ENCODE measurements at regions not wholly inside any gene's neighbourhood (a gene's known extent, or its start where the extent isn't known, plus 50 kb on each side); places are given as distances from the start of the nearest gene placed in this dataset.

DNA sequence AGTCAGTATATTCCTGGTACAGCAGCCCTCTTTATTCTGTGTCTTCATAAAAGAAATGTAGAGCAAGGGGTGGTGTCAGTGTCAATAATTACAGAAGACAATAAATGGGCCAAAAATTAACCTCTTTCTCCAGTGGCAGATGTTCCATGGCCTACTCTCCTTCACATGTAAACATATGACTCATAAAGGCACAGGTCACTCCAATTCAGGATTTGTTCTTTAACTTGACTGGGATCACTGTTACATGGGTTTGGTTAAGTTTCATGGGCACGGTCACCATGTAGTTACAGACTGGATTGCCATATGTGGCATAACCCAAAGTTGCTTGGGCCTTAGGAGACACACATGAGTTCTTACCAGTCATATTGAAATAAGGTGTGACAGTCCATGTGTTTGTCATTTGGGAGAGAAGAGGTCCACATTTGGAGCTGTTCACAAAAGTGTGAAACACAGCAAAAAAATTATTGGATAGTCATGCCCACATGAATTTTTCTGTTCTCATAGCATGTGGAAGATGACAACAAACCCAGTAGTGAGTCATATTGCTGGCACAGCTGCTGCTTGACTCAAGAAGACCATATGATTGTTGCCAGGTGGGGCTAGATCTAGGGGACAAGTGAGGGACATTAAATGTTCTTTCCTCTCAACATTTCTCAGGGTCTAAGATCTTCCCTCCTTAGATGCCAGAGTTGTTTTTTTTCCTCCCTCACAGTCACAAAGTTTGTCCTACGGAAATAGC is 68.1 kb upstream of the HTR2A start:
- no peaks in the 10 kb centered on the region for H3K27me3 ChIP-seq (ENCODE audit: control insufficient read depth in 1 of 2, insufficient read depth in 2 of 2, low read length in 2 of 2)
- H3K9ac ChIP-seq (ENCODE audit: low read length in 2 of 2) = no peak overlapping the region
- no peak overlapping the region for H3K27ac ChIP-seq (ENCODE audit: low read length)
- H3K4me1 ChIP-seq (ENCODE audit: control insufficient read depth, insufficient read depth, low read length) = peaks cover 3% of the 10 kb centered on the region
- no peaks in the 10 kb centered on the region for H3K36me3 ChIP-seq (ENCODE audit: control insufficient read depth in 2 of 2, insufficient read depth in 2 of 2, low read length in 2 of 2)
- H3K4me3 ChIP-seq (ENCODE audit: low read length in 2 of 2) = no peak overlapping the region
- no peaks in the 10 kb centered on the region for H3K9me3 ChIP-seq (ENCODE audit: control insufficient read depth in 2 of 2, low read length in 2 of 2)

DNA sequence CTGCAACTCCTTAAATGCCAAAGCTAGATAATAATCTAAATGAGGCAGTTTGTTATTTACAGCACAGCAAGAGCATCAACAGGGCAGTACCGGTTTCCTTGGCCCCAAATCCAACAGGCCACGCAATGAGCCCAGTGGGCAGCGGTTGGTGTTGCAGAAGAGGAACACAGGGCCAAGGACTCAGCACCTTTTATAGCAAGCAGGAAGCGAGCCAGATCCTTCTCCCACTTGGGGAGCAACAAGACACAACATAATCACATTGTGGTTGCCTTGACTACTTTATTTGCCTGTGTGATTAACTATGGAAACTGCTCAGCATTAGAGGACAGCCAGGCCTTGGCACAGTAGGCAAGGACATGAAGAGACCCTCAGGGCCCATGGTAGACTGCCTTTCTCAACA is 67.1 kb upstream of the HTR2A start:
- Histone ChIP-seq H3K4me3 (ENCODE audit: low read length in 2 of 2) (no peak overlapping the region), H3K36me3 (ENCODE audit: control insufficient read depth in 2 of 2, insufficient read depth in 2 of 2, low read length in 2 of 2) (no peaks in the 10 kb centered on the region), H3K9me3 (ENCODE audit: control insufficient read depth in 2 of 2, low read length in 2 of 2) (no peaks in the 10 kb centered on the region), H3K4me1 (ENCODE audit: control insufficient read depth, insufficient read depth, low read length) (peaks cover 3% of the 10 kb centered on the region), H3K9ac (ENCODE audit: low read length in 2 of 2) (no peak overlapping the region), H3K27me3 (ENCODE audit: control insufficient read depth in 1 of 2, insufficient read depth in 2 of 2, low read length in 2 of 2) (no peaks in the 10 kb centered on the region), H3K27ac (ENCODE audit: low read length) (no peak overlapping the region)

DNA sequence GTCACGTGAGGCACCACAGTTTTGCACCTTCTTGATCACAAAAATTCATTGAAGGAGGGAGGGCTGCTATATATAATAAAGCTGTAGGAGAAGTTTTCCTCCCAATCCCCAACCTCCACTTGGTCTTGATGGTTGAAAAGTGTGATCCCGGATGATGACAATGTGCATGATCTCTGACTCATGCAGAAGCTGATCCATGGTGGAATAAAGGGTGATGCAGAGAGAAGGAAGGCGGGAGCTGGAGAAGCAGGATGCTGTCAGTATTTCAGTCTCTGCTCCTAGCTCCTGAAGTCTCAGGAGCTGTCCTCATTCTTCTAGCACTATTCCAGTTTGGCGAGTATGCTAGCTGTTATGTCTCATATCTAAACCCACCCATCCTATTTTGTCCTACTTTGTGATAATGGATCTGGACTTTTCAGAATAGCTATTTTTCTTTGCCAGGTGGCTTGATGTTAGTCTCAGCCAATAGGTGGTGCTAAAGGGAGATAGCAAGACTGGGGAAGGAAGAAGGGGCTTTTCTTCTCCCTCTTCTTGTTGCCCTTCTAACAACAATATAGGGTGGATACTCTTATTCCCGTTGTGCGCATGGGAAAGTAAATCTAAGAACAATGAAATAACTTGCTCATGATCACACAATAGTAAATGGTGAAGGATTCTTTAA is 65.6 kb upstream of the HTR2A start:
- H3K9me3 ChIP-seq (ENCODE audit: control insufficient read depth in 2 of 2, low read length in 2 of 2) = no peaks in the 10 kb centered on the region
- H3K9ac ChIP-seq (ENCODE audit: low read length in 2 of 2) = no peak overlapping the region
- H3K27me3 ChIP-seq (ENCODE audit: control insufficient read depth in 1 of 2, insufficient read depth in 2 of 2, low read length in 2 of 2) = no peaks in the 10 kb centered on the region
- no peak overlapping the region for H3K27ac ChIP-seq (ENCODE audit: low read length)
- H3K4me3 ChIP-seq (ENCODE audit: low read length in 2 of 2) = no peak overlapping the region
- no peaks in the 10 kb centered on the region for H3K36me3 ChIP-seq (ENCODE audit: control insufficient read depth in 2 of 2, insufficient read depth in 2 of 2, low read length in 2 of 2)
- peaks cover 3% of the 10 kb centered on the region for H3K4me1 ChIP-seq (ENCODE audit: control insufficient read depth, insufficient read depth, low read length)

DNA sequence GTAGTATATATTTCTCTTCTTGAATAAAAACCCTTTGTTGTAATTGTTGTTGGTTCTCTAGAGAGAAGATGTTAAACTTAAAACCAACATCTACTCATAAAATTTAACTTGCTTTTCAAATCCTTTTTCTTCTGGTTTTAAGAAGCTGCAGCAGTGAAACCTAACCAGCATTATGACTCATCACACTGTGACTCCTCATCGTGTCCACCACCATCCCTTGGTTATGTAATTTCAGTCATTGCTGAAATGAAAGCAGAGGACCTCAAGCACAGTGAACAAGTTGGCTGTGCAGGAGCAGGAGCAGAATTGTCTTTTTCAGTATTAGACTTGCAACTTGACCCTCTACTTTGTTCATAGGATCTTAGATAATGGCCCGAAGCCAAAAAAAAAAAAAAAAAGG is 64.9 kb upstream of the HTR2A start:
- Histone ChIP-seq H3K9me3 (ENCODE audit: control insufficient read depth in 2 of 2, low read length in 2 of 2) (no peaks in the 10 kb centered on the region), H3K27ac (ENCODE audit: low read length) (no peak overlapping the region), H3K4me3 (ENCODE audit: low read length in 2 of 2) (no peak overlapping the region)

DNA sequence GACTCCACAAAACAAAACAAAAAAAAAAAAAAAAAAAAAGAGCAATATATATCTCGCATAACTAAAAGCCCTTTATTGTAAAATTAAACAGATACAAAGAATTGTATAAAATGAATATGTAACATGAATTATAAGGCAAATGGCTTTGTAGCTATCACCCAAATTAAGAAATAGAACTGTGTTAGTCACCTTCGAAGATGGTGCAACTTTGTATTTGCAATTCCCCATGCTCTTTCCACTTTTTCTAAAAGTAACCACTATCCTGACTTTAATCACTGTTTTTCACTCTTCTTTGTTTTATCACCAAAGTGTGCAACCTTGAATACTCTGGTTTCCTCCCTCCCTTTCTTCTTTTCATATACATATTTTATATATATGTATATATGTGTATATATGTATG is 57.1 kb upstream of the HTR2A start:
- Histone ChIP-seq H3K9me3 (ENCODE audit: control insufficient read depth in 2 of 2, low read length in 2 of 2) (no peaks in the 10 kb centered on the region), H3K4me3 (ENCODE audit: low read length in 2 of 2) (no peak overlapping the region), H3K27me3 (ENCODE audit: control insufficient read depth in 1 of 2, insufficient read depth in 2 of 2, low read length in 2 of 2) (no peaks in the 10 kb centered on the region), H3K27ac (ENCODE audit: low read length) (no peak overlapping the region), H3K9ac (ENCODE audit: low read length in 2 of 2) (no peak overlapping the region), H3K36me3 (ENCODE audit: control insufficient read depth in 2 of 2, insufficient read depth in 2 of 2, low read length in 2 of 2) (no peaks in the 10 kb centered on the region), H3K4me1 (ENCODE audit: control insufficient read depth, insufficient read depth, low read length) (no peaks in the 10 kb centered on the region)

More for the DNA sequence above, 64.9 kb upstream of the HTR2A start:
- peaks cover 3% of the 10 kb centered on the region for H3K4me1 ChIP-seq (ENCODE audit: control insufficient read depth, insufficient read depth, low read length)
- H3K36me3 ChIP-seq (ENCODE audit: control insufficient read depth in 2 of 2, insufficient read depth in 2 of 2, low read length in 2 of 2) = no peaks in the 10 kb centered on the region
- H3K27me3 ChIP-seq (ENCODE audit: control insufficient read depth in 1 of 2, insufficient read depth in 2 of 2, low read length in 2 of 2) = no peaks in the 10 kb centered on the region
- H3K9ac ChIP-seq (ENCODE audit: low read length in 2 of 2) = no peak overlapping the region

DNA sequence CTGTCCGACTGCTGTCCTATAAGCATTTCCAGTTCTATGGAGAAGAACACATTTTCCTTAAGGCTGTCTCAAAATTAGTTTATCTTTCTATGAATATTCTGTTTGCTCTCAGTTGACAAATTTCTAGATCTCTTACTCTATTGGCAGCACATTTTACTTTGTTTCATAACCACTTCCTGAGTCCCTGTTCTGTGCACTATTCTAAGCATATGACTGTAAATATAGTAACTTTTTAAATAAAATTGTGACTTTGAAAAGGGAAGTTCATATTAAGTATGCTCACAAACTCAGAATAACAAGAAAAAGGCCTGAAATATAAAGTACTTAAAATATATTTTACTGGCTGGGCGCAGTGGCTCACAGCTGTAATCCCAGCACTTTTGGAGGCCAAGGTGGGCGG is 56.5 kb upstream of the HTR2A start:
- H3K4me3 ChIP-seq (ENCODE audit: low read length in 2 of 2) = no peak overlapping the region
- H3K36me3 ChIP-seq (ENCODE audit: control insufficient read depth in 2 of 2, insufficient read depth in 2 of 2, low read length in 2 of 2) = no peaks in the 10 kb centered on the region
- no peak overlapping the region for H3K9ac ChIP-seq (ENCODE audit: low read length in 2 of 2)
- H3K4me1 ChIP-seq (ENCODE audit: control insufficient read depth, insufficient read depth, low read length) = no peaks in the 10 kb centered on the region
- no peak overlapping the region for H3K27ac ChIP-seq (ENCODE audit: low read length)
- no peaks in the 10 kb centered on the region for H3K9me3 ChIP-seq (ENCODE audit: control insufficient read depth in 2 of 2, low read length in 2 of 2)
- H3K27me3 ChIP-seq (ENCODE audit: control insufficient read depth in 1 of 2, insufficient read depth in 2 of 2, low read length in 2 of 2) = no peaks in the 10 kb centered on the region

DNA sequence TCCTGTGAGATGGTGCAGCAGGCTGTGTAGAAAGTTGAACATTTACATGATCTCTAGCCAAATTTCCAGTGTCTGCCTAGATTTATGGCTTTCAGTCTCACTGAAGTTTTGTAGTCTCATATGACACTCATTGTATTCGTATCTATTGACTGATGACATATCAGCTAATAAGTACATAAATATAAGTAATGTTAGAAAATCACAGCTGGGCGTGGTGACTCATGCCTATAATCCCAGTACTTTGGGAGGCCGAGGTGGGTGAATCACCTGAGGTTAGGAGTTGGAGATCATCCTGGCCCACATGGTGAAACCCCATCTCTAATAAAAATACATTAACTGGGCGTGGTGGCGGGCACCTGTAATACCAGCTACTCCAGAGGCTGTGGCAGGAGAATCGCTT is 54.7 kb upstream of the HTR2A start:
- Histone ChIP-seq H3K9me3 (ENCODE audit: control insufficient read depth in 2 of 2, low read length in 2 of 2) (no peaks in the 10 kb centered on the region), H3K4me1 (ENCODE audit: control insufficient read depth, insufficient read depth, low read length) (no peaks in the 10 kb centered on the region), H3K27me3 (ENCODE audit: control insufficient read depth in 1 of 2, insufficient read depth in 2 of 2, low read length in 2 of 2) (no peaks in the 10 kb centered on the region), H3K9ac (ENCODE audit: low read length in 2 of 2) (no peak overlapping the region), H3K27ac (ENCODE audit: low read length) (no peak overlapping the region), H3K4me3 (ENCODE audit: low read length in 2 of 2) (no peak overlapping the region), H3K36me3 (ENCODE audit: control insufficient read depth in 2 of 2, insufficient read depth in 2 of 2, low read length in 2 of 2) (no peaks in the 10 kb centered on the region)

DNA sequence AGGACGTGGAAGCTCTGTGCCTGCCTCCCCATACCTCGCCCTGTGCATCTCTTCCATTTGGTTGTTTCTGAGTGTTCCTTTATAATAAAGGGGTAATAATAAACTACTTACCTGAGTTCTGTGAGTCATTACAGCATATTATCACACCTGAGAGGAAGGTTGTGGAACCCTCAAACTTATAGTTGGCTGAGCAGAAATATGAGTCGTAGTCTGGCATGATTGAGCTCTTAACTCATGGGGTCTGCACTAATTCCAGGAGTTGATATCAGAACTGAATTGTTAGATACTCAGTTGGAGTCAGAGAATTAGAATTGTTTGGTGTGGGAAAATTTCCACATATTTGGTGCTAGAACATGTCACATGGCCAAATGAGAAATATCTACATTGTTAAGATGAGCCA is 52.4 kb upstream of the HTR2A start:
- H3K27ac ChIP-seq (ENCODE audit: low read length) = no peak overlapping the region
- H3K4me1 ChIP-seq (ENCODE audit: control insufficient read depth, insufficient read depth, low read length) = no peaks in the 10 kb centered on the region
- no peaks in the 10 kb centered on the region for H3K27me3 ChIP-seq (ENCODE audit: control insufficient read depth in 1 of 2, insufficient read depth in 2 of 2, low read length in 2 of 2)
- no peak overlapping the region for H3K4me3 ChIP-seq (ENCODE audit: low read length in 2 of 2)
- H3K9ac ChIP-seq (ENCODE audit: low read length in 2 of 2) = no peak overlapping the region
- no peaks in the 10 kb centered on the region for H3K36me3 ChIP-seq (ENCODE audit: control insufficient read depth in 2 of 2, insufficient read depth in 2 of 2, low read length in 2 of 2)
- peaks cover 0 to 3% of the 10 kb centered on the region in 2 donors for H3K9me3 ChIP-seq (ENCODE audit: control insufficient read depth in 2 of 2, low read length in 2 of 2)

DNA sequence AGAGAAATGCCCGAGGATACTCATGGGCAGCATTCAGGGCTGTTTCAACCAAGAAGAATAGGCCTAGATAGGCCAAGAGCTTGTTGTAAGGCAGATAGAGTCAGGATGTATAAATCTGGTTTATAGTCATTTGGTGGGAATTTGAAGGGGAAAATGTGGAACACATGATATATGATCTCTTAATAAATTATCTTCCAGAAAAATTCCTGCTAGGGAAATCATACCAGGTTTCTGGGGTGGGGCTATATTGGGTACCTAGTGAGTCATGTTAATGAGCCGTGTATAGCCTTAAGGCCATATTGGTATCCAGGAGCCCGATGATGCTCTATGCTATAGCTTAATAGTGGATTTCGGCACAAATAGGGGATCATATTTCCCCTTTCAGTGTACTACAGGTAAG is 51.5 kb upstream of the HTR2A start:
- Histone ChIP-seq H3K27ac (ENCODE audit: low read length) (no peak overlapping the region), H3K4me3 (ENCODE audit: low read length in 2 of 2) (no peak overlapping the region), H3K9me3 (ENCODE audit: control insufficient read depth in 2 of 2, low read length in 2 of 2) (peaks cover 0 to 3% of the 10 kb centered on the region in 2 donors), H3K9ac (ENCODE audit: low read length in 2 of 2) (no peak overlapping the region), H3K4me1 (ENCODE audit: control insufficient read depth, insufficient read depth, low read length) (no peaks in the 10 kb centered on the region), H3K27me3 (ENCODE audit: control insufficient read depth in 1 of 2, insufficient read depth in 2 of 2, low read length in 2 of 2) (no peaks in the 10 kb centered on the region), H3K36me3 (ENCODE audit: control insufficient read depth in 2 of 2, insufficient read depth in 2 of 2, low read length in 2 of 2) (no peaks in the 10 kb centered on the region)

DNA sequence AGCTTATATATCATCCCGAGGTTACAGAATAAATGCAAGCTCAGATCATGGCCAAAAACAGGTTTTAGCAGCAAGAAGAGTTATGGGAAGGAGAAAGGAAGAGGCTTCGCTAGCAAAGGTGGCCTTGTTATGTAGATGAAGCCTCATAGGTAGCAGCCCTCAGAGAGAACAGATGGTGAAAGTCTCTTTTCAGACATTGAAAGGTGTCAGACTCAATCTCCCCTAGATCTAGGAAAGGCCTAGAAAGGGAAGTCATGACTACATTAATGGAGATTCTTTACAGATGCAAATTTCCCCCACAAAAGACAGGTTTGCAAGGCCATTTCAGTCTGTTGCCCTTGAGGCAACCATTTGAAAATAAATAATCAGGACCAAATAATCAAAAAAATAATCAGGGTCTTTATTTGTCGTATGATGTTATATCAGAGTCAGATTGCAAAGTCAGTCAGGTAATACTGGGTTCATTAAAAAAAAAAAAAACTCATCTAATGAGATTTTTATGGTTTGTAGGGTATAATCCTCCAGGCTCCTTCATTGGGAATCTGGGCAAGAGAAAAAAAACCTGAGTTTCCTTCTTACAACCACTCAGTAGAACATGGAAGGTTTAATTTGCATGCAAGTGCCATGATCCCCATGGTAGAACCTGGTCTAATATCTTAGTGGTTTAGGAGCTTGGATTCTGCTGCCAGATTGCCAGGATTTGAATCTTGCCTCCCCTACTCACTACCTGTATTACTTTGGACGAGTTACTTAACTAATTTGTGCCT is 50.8 kb upstream of the HTR2A start:
- Histone ChIP-seq H3K27me3 (ENCODE audit: control insufficient read depth in 1 of 2, insufficient read depth in 2 of 2, low read length in 2 of 2) (no peaks in the 10 kb centered on the region), H3K4me3 (ENCODE audit: low read length in 2 of 2) (no peak overlapping the region)

More for the DNA sequence above, 50.8 kb upstream of the HTR2A start:
- Histone ChIP-seq H3K36me3 (ENCODE audit: control insufficient read depth in 2 of 2, insufficient read depth in 2 of 2, low read length in 2 of 2) (no peaks in the 10 kb centered on the region), H3K4me1 (ENCODE audit: control insufficient read depth, insufficient read depth, low read length) (no peaks in the 10 kb centered on the region), H3K9me3 (ENCODE audit: control insufficient read depth in 2 of 2, low read length in 2 of 2) (peaks cover 0 to 3% of the 10 kb centered on the region in 2 donors), H3K27ac (ENCODE audit: low read length) (no peak overlapping the region), H3K9ac (ENCODE audit: low read length in 2 of 2) (no peak overlapping the region)
